ENCODE measurements at regions not wholly inside any gene's neighbourhood (a gene's known extent, or its start where the extent isn't known, plus 50 kb on each side); places are given as distances from the start of the nearest gene placed in this dataset.

- no peak for DNase-seq (ENCODE audit: low read depth, low spot score)
- in situ Hi-C loops (cut with HindIII; ENCODE audit: low pct_unique_long_range_greater_than_20kb, low sequenced_read_pairs): no loop called here
Observed at GRCh38 chr6:1257778-1258177, 54.1 kb upstream of the FOXQ1 start.

GRCh38 chr6:1256435-1257008 is 55.4 kb upstream of the FOXQ1 start:
- in situ Hi-C loops (cut with HindIII; ENCODE audit: low pct_unique_long_range_greater_than_20kb, low sequenced_read_pairs): no loop called here

DNA sequence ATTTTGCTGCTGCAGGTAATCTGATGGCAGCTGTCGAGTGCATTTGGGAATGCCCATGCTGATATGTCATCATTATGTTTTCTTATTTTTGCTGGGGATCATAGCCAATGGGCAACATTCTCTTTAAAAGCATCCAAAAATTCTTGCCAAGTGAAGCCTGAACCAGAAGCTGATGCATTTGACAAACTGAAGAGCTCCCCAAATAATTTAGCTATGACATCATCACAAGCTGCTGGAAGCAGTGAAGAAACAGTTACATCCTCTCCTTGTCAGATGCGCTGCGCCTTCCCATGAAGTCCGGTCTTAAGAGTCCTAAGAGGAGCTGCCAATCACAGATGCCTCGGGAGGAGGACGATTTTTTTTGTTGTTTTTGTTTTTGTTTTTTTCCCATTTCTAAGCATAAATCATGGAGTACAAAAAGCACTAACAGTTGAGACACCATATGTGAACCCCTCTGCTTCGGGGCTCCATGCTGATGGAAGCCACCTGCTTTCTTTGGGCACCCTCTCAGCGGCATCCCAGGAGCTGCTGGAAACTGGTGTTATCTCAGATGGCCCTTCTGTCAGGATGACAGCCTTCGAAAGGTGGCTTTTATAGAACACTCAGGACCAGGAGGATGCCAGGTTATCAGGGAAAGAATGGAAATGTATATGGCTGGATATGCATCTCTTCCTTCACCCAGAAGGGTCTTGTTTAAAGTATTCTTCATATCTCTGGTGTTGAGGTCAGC is 56.1 kb upstream of the FOXQ1 start:
- in situ Hi-C loops (cut with HindIII; ENCODE audit: low pct_unique_long_range_greater_than_20kb, low sequenced_read_pairs): no loop called here
- no peak for DNase-seq (ENCODE audit: low read depth, low spot score)

More at GRCh38 chr6:1256435-1257008, 55.4 kb upstream of the FOXQ1 start:
- no peak for DNase-seq (ENCODE audit: low read depth, low spot score)

DNA sequence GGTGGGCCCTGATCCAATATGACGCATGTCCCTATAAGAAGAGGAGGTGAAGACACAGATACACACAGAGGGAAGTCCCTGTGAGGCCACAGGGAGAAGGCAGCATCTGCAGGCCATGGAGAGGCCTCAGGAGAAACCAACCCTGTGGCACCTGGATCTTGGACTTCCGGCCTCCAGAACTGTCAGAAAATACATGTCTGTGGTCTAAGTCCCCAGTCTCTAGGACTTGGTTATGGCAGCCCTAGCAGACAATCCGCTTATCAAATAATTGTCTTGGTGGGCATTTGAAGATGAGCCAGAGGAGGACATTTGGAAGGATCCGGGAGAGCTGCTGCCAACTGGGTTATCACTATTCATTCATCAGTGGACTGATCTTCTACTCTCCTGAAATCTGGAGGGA is 57.6 kb upstream of the FOXQ1 start:
- in situ Hi-C loops (cut with HindIII; ENCODE audit: low pct_unique_long_range_greater_than_20kb, low sequenced_read_pairs): no loop called here
- no peak for DNase-seq (ENCODE audit: low read depth, low spot score)

- in situ Hi-C loops (cut with HindIII; ENCODE audit: low pct_unique_long_range_greater_than_20kb, low sequenced_read_pairs): no loop called here
Observed at GRCh38 chr6:1253816-1254215, 58.1 kb upstream of the FOXQ1 start.

GRCh38 chr6:1251198-1252155 is 60.4 kb upstream of the FOXQ1 start:
- in situ Hi-C loops (cut with HindIII; ENCODE audit: low pct_unique_long_range_greater_than_20kb, low sequenced_read_pairs): no loop called here
- DNase-seq (ENCODE audit: low read depth, low spot score): no peak

More at GRCh38 chr6:1253816-1254215, 58.1 kb upstream of the FOXQ1 start:
- no peak for DNase-seq (ENCODE audit: low read depth, low spot score)

DNA sequence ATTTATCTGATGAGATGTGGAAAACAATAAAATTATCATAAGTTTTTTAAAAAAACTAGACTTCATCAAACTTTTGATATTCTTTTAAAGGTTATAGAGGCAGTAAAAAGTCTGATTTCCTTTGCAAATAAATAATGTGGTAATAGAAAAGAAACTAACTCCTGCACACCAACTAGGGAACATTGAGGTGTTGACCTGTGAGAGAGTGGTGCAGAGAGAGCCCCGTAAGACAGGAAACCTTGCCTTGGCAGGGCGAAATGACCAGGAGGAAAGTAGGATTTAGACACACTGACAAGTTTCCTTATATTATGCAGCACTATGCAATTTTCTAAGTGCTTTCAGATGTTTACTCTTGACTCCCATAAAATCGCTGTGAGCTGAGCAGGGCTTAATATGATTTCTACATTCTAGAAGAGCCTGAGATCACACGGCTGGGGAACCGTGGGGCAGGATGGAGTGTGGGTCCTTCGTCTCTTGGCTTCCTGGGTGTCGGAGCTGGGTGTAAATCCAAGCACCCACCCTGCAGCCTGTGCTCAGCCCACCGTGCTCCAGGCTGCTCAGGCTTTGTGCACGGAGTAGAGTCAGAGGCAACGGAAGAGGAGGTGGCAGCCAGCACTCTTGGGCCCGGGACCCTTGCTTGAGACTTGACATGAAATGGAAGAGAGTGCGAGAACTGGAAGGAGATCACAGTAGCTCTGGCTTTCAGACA is 61.3 kb upstream of the FOXQ1 start:
- no peak for DNase-seq (ENCODE audit: low read depth, low spot score)
- in situ Hi-C loops (cut with HindIII; ENCODE audit: low pct_unique_long_range_greater_than_20kb, low sequenced_read_pairs): no loop called here

GRCh38 chr6:1247894-1248293 is 64.0 kb upstream of the FOXQ1 start:
- no peak for DNase-seq (ENCODE audit: low read depth, low spot score)
- in situ Hi-C loops (cut with HindIII; ENCODE audit: low pct_unique_long_range_greater_than_20kb, low sequenced_read_pairs): loop anchor here (25.0 kb wide), 1 partner anchor 114 kb away; no protein-coding TSS in a partner anchor

- in situ Hi-C loops (cut with HindIII; ENCODE audit: low pct_unique_long_range_greater_than_20kb, low sequenced_read_pairs): loop anchor here (25.0 kb wide), 1 partner anchor 115 kb away; no protein-coding TSS in a partner anchor
- DNase-seq (ENCODE audit: low read depth, low spot score): no peak
Observed at GRCh38 chr6:1247056-1247455, 64.8 kb upstream of the FOXQ1 start.

DNA sequence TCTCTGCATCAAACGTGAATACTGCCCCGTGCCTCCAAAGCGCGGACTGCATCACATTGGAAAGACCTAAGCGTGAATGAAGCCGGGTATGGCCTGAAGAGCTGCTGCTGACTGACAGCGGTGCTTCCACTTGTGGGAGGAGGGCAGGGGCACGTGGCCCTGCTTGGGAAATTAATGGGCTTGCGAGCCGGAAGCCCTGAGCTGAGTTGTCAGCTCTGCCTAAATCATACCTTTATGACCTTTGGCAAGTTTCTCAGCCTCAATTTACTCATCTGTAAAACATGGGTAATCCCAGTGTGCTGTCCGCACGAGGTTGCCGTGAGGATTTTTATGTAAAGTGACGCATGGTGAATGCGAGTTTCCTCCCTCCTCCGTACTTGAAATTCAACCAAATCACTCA is 67.0 kb upstream of the FOXQ1 start:
- no peak for DNase-seq (ENCODE audit: low read depth, low spot score)
- in situ Hi-C loops (cut with HindIII; ENCODE audit: low pct_unique_long_range_greater_than_20kb, low sequenced_read_pairs): loop anchor here (25.0 kb wide), 1 partner anchor 117 kb away; no protein-coding TSS in a partner anchor

DNA sequence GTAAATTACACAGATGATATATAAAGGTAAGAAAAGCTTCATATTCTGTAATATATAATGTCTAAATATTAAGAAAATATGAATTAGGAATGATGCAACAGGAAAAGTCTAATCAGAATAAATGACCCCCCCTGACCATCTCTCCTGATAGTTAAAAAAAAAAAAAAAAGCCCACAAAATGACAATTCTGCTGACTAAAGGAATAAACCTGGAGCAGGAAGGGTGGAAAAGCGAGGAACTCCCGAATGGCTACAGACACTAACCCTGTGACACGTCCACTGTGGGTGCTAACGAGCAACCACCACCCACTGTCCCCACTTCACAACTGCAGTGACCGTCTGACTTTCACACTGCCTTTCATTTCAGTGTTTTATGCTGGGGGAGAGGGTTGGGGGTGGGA is 67.6 kb upstream of the FOXQ1 start:
- in situ Hi-C loops (cut with HindIII; ENCODE audit: low pct_unique_long_range_greater_than_20kb, low sequenced_read_pairs): loop anchor here (25.0 kb wide), 1 partner anchor 118 kb away; no protein-coding TSS in a partner anchor
- no peak for DNase-seq (ENCODE audit: low read depth, low spot score)

DNA sequence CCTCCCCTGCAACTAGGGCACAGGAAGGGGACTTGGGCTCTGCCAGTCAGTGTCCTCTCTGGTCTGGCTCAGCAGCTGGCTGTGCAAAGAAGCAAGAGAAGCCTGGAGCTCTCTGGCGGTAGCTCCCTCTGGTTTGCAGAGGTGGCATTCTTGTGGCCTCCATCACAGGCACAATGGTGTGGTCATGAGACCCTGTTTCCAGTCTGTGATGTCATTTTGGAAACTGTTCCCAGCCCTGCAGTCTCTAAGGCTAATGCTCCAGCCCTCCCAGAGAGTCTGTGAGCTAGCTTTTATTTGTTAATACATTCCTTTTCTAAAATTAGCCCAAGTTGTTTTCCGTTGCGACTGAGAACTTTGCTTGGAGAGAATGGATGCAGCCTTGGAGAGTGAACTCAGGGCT is 69.5 kb upstream of the FOXQ1 start:
- in situ Hi-C loops (cut with HindIII; ENCODE audit: low pct_unique_long_range_greater_than_20kb, low sequenced_read_pairs): loop anchor here (25.0 kb wide), 1 partner anchor 120 kb away; no protein-coding TSS in a partner anchor
- no peak for DNase-seq (ENCODE audit: low read depth, low spot score)

DNA sequence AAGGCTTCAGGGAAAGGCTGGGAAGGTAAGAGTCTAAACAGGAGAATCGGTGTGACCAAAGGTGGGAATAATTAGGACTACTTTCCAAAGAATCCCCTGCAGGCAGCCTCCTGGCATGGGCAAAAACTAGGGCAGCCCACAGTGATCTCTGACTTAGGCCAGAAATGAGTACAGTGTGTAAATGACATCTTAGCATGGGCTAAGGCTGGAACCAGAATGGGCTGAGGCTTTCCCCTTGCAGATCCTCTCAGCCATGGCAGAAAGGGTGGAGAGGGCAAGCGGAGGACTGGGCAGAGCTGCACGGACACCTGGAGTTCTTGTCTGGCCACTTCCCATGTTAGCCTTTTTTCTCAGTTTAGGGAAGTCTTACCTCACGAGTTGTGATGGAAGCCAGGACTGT is 69.9 kb upstream of the FOXQ1 start:
- in situ Hi-C loops (cut with HindIII; ENCODE audit: low pct_unique_long_range_greater_than_20kb, low sequenced_read_pairs): loop anchor here (25.0 kb wide), 1 partner anchor 120 kb away; no protein-coding TSS in a partner anchor
- no peak for DNase-seq (ENCODE audit: low read depth, low spot score)

- no peak for DNase-seq (ENCODE audit: low read depth, low spot score)
- in situ Hi-C loops (cut with HindIII; ENCODE audit: low pct_unique_long_range_greater_than_20kb, low sequenced_read_pairs): loop anchor here (25.0 kb wide), 1 partner anchor 121 kb away; no protein-coding TSS in a partner anchor
Observed at GRCh38 chr6:1240766-1241318, 71.1 kb upstream of the FOXQ1 start.

- no peak for DNase-seq (ENCODE audit: low read depth, low spot score)
- in situ Hi-C loops (cut with HindIII; ENCODE audit: low pct_unique_long_range_greater_than_20kb, low sequenced_read_pairs): loop anchor here (25.0 kb wide), 1 partner anchor 122 kb away; no protein-coding TSS in a partner anchor
Observed at GRCh38 chr6:1239805-1240204, 72.1 kb upstream of the FOXQ1 start.

- DNase-seq (ENCODE audit: low read depth, low spot score): no peak
- in situ Hi-C loops (cut with HindIII; ENCODE audit: low pct_unique_long_range_greater_than_20kb, low sequenced_read_pairs): loop anchor here (25.0 kb wide), 1 partner anchor 124 kb away; no protein-coding TSS in a partner anchor
Observed at GRCh38 chr6:1238040-1238439, 73.9 kb upstream of the FOXQ1 start.

- DNase-seq (ENCODE audit: low read depth, low spot score): no peak
- in situ Hi-C loops (cut with HindIII; ENCODE audit: low pct_unique_long_range_greater_than_20kb, low sequenced_read_pairs): loop anchor here (25.0 kb wide), 1 partner anchor 125 kb away; no protein-coding TSS in a partner anchor
Observed at GRCh38 chr6:1237636-1238035, 74.3 kb upstream of the FOXQ1 start.
